ENCODE measurements at regions not wholly inside any gene's neighbourhood (a gene's known extent, or its start where the extent isn't known, plus 50 kb on each side); places are given as distances from the start of the nearest gene placed in this dataset.

DNA sequence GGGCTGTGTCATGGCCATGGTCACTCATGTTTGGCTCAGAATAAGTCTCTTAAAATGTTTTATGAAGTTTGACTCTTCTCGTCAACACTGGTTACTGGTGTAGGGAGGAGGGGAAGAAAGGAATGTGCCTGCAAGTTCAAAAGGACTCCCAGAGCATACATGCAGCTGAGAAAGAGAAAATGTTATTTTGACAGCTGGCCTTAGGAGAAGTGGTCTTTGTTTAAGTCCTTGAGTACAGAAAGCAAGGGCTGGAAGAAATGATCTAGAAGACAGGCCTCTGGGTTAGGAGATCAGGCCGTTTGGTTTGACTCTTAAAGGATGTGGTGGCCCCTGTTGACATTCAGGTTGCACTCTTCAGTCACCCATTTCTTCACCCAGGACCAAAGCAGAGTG lies 245.5 kb downstream of the REEP3 start:
- TF ChIP-seq POLR2A (IDR thresholded peaks at IDR 0.05; ENCODE audit: low read depth, low read length) (no peak), POLR2AphosphoS5 (IDR thresholded peaks at IDR 0.05; ENCODE audit: low read depth, low read length) (no peak), TAF1 (IDR thresholded peaks at IDR 0.05; ENCODE audit: borderline replicate concordance, low read depth, low read length) (no peak)

Measured in GM12892 (cell line).